Panc1 (cell line): ENCODE measurements at regions not wholly inside any gene's neighbourhood (a gene's known extent, or its start where the extent isn't known, plus 50 kb on each side); places are given as distances from the start of the nearest gene placed in this dataset.

Experiments
- CTCF ChIP-seq: fragments of 450-650 bp; IDR thresholded peaks from 2 replicates; pipeline ENCODE4 v1.5.1; 2017; ENCODE audit warnings: mild to moderate bottlenecking
- POLR2AphosphoS5 ChIP-seq: IDR thresholded peaks from 2 replicates; pipeline ENCODE4 v1.6.1; 2012; ENCODE audit warnings: mild to moderate bottlenecking, low read depth, low read length, moderate library complexity
- REST ChIP-seq, 2 experiments: IDR thresholded peaks; 2 replicates each; pipeline ENCODE4 v1.6.1; 2011 to 2012; ENCODE audit warnings: low read depth in 2 of 2, control low read depth in 1 of 2, low read length in 1 of 2, mild to moderate bottlenecking in 1 of 2, moderate library complexity in 1 of 2; ENCODE audit not compliant: insufficient read depth in 1 of 2
- TCF7L2 ChIP-seq: IDR thresholded peaks from 2 replicates; pipeline ENCODE4 v1.6.1; 2011; ENCODE audit warnings: mild to moderate bottlenecking, low read depth, low read length, inconsistent platforms

- TF ChIP-seq POLR2AphosphoS5 = no peak
- no peak for TF ChIP-seq CTCF
- no peak for TF ChIP-seq REST (IDR thresholded peaks at IDR 0.05; ENCODE audit: insufficient read depth in 1 of 2, low read depth in 2 of 2, low read length in 1 of 2)
- no peak for TF ChIP-seq TCF7L2
Measured at GRCh38 chr2:195456771-195457170, 200.3 kb upstream of the SLC39A10 start.
